Cardiac septum (tissue), 1 donor: ENCODE measurements at regions not wholly inside any gene's neighbourhood (a gene's known extent, or its start where the extent isn't known, plus 50 kb on each side); places are given as distances from the start of the nearest gene placed in this dataset.
"Not testable (repeated sequence)": the region's sequence is repeated elsewhere in the genome, so short reads cannot be mapped to it uniquely, and the experiment has no call there.

Experiments used
- DNase-seq: peaks from one replicate; pipeline ENCODE4 v3.0.0-alpha.2; 2020; ENCODE audit warnings: low spot score
- intact Hi-C: fragments of 100-400 bp; cut with DNase I; formaldehyde crosslinking; loops from one replicate; pipeline ENCODE4 v1.14.0; 2022
- donor health status: DM: no; HTN: no; CAD: no.

GRCh38 chr12:33514893-33515292 lies 75.3 kb upstream of the SYT10 start:
- no peak for DNase-seq
- intact Hi-C loops: no loop called here

- intact Hi-C loops: no loop called here
These were observed 79.9 kb upstream of the SYT10 start for GRCh38 chr12:33519566-33519965.

DNA sequence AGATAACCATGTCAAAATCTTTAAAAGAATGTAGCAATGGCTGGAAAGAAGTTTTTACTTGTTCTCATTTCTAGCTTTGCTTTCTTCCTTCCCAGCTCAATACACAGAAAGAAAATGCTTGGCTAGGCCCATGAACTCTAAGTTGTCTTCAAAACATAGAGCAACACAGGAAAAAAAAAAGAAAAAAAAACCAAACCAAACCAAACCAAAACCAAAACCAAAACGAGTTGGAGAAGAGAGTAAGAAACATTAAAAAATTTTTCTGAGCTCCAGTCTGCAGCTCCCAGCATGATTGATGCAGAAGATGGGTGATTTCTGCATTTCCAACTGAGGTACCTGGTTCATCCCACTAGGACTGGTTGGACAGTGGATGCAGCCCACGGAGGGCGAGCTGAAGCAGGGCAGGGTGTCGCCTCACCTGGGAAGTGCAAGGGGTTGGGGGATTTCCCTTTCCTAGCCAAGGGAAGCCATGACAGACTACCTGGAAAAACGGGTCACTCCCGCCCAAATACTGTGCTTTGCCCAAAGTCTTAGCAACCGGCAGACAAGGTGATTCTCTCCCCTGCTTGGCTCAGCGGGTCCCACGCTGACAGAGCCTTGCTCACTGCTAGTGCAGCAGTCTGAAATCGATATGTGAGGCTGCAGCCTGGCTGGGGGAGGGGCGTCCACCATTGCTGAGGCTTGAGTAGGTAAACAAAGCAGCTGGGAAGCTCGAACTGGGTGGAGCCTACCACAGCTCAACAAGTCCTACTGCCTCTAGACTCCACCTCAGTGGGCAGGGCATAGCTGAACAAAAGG lies 81.1 kb upstream of the SYT10 start:
- DNase-seq, intact Hi-C loops: not testable (repeated sequence)

More at GRCh38 chr12:33519566-33519965, 79.9 kb upstream of the SYT10 start:
- no peak for DNase-seq

DNA sequence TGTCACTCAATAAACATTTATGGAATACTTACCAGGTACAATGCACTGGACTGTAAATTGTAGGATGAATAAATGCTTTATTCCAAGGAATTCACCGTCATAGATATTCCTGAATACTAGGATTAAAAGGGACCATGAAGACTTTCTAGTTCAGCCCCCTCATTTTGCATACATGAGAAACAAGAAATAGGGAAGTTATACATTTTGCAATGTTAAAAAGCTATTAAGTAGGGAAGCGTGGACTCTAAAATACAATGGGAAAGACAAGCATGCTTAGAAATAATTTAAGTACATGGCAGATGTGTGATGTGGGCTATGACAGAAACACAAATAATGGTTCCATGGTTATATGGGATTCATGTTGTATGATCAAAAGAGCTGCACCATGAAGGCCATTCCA lies 89.4 kb upstream of the SYT10 start:
- no peak for DNase-seq
- intact Hi-C loops: no loop called here

DNA sequence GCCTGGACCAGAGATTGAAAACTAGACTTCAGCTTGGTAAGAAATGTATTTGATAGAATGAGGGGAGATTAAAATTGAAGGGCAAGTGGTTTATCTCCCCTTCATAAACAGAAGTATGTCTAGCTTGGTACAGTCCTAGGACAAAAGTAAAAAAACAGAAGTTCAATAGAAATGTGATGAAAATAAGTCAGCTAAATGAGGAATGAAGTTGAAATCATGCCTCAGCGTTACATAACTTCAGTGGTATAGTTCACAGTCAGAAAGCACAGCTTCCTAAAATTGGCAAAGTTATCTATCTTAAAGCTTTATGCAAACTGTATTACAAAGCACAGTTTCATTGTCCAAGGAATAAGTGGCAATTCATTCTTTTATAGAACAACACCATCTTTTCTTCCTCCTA lies 90.2 kb upstream of the SYT10 start:
- intact Hi-C loops: no loop called here

DNA sequence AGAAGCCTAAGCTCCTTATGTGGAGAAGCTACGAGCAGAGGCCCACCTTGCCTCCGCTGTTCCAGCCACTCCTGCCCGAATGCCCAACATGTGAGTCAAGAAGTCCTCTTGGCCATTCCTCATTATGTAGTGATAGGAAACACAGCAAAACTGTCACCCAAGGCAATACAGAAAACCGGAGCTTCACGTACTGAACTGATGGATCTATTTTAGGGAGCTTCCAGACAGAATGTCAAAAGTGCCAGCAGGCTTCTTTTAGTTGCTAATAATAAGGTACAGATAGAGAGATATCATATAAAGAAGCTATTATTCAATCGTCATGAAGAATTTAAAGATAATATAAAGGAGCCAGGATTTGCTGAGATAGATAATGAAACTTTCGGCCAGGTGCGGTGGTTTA lies 91.6 kb upstream of the SYT10 start:
- DNase-seq: no peak
- intact Hi-C loops: no loop called here

More for the DNA sequence above, 90.2 kb upstream of the SYT10 start:
- no peak for DNase-seq

GRCh38 chr12:33533527-33533926 lies 93.9 kb upstream of the SYT10 start:
- DNase-seq: no peak
- intact Hi-C loops: no loop called here

DNA sequence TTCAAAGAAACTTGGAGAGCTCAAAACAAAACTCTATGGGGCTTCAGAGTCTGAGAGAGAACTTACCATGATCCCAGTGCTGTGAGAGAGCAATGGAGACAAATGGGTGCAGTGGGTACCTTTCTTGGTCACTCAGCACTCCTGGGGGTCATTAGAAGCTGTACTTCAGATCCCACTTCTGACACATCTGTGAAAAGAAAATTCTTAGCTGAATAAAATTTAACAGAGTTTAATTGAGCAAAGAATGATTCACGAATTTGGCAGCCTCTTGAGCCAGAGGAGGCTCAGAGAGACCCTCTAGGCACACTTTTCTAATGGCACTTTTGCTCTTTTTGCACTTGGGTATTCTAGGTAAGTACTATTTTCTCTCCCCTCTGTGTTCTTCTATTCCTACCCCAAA lies 96.8 kb upstream of the SYT10 start:
- intact Hi-C loops: no loop called here
- no peak for DNase-seq

- DNase-seq: no peak
- intact Hi-C loops: no loop called here
These were observed 106.4 kb upstream of the SYT10 start for GRCh38 chr12:33546004-33546403.

DNA sequence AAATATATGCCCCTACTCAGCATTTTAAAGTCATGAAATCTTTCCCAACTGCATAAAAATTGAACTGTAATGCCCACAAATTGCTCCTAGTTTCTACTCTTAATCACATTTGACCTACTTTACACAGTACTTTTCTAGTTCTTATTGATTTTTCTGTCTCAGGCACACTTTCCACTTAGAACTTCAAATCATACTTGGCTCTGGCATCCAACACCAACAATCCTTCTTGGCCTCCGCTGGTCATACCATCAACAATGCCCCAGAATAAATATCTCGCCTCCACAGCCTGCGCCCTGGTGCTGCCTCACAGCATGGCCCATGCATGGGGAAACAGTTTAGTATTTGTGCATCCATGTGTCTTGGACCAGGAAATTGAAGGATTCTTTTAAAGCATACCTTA lies 107.5 kb upstream of the SYT10 start:
- intact Hi-C loops: no loop called here
- no peak for DNase-seq

GRCh38 chr12:33550214-33550613 lies 110.6 kb upstream of the SYT10 start:
- DNase-seq, intact Hi-C loops: not testable (repeated sequence)

GRCh38 chr12:33551006-33551405 lies 111.4 kb upstream of the SYT10 start:
- DNase-seq: no peak
- intact Hi-C loops: no loop called here

DNA sequence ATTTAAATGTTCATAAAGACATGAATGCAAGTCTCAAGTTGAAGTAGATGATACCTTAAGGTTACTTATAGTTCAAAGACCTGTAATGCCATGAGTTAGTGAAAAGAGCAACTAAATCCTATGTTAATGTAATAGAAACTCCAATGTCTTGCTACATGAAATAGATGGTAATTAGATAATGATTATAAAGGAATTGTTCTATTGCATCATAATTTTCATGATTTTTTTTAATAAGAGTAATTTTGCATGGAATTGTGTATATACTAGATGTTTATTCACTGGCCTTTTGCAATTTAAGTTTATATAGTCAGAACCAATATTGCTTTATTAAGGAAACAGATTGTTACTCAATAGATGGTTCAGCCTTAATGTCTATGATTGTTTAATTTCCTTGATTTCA lies 115.5 kb upstream of the SYT10 start:
- intact Hi-C loops: no loop called here
- no peak for DNase-seq

DNA sequence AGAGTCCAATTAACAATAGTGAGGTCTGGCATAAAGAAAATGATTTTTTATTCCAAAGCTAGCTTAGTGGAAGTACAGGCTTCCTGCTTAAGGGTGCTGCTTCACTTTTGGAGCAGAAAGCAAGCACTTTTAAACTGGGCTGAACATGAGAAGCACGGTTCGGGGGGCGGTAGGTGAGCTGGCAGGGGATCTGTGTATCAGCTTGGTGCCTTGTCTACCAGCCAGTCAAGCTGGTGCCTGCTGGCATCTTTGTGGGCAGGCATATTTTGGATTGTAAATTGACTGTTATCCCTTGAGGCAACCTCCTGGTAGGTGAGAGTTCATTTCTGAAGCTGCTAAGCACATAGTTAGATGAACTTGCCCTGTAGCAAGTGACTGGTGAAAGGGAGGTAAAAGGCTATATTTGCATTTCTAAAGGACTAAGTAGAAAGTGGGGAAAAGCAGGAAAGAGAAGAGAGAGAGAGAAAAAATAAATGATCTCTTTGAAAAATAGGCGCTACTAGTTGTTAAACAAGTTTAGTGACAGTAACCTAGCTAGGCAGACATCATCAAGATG lies 121.1 kb upstream of the SYT10 start:
- intact Hi-C loops: no loop called here
- DNase-seq: no peak

DNA sequence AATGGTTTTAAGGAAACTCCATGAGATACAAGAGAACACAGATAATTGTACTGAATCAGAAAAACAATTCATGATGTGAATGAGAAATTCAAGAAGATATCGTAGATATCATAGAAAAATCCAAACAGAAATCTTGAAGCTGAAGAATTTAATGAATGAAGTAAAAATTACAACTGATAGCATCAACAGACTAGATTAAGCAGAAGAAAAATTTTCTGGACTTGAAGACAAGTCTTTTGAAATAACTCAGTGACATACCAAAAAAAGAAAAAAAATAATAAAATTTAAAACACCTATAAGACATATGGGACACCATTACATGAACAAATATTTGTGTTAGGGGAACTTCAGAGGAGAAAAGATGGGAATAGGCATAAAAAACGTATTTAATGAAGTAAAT lies 122.8 kb upstream of the SYT10 start:
- intact Hi-C loops: no loop called here

DNA sequence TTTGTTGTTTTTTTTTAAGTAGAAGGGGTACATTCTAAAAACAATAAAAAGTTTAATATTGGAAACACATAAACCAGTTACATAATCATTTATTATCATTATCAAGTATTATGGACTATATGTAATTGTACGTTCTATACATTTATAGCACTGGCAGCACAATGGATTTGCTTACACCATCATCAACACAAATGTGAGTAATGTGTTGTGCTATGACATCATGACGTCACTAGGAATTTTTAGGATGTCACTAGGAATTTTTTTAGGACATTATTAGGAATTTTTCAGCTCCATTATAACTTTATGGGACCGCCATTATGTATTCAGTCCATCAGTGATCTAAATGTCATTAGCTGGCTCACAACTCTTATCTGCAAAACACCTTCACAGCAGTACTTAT lies 126.8 kb upstream of the SYT10 start:
- intact Hi-C loops: no loop called here
- no peak for DNase-seq

More for the DNA sequence above, 122.8 kb upstream of the SYT10 start:
- no peak for DNase-seq

- no peak for DNase-seq
- intact Hi-C loops: no loop called here
These were observed 135.7 kb upstream of the SYT10 start for GRCh38 chr12:33575346-33575745.

GRCh38 chr12:33581613-33582122 lies 142.0 kb upstream of the SYT10 start:
- no peak for DNase-seq
- intact Hi-C loops: no loop called here

- intact Hi-C loops: no loop called here
- no peak for DNase-seq
These were observed 147.0 kb upstream of the SYT10 start for GRCh38 chr12:33586576-33586975.

- DNase-seq: no peak
- intact Hi-C loops: no loop called here
These were observed 147.7 kb upstream of the SYT10 start for GRCh38 chr12:33587354-33587753.
